Tibial artery (tissue), 4 donors: ENCODE measurements at regions not wholly inside any gene's neighbourhood (a gene's known extent, or its start where the extent isn't known, plus 50 kb on each side); places are given as distances from the start of the nearest gene placed in this dataset.

Experiments used
- DNase-seq, 2 donors: peaks; one replicate each; pipeline ENCODE4 v3.0.0-alpha.2; 2019
- H3K27ac ChIP-seq, 2 donors: fragments of 200-600 bp; sonication (generic) in 1 of 2; 1 replicate in 1 of 2; 2 replicates in 1 of 2; pipeline ENCODE4 v1.5.1; 2018 to 2019; ENCODE audit warnings: mild to moderate bottlenecking in 1 of 2
- H3K27me3 ChIP-seq, 2 donors: fragments of 200-600 bp; sonication (generic) in 1 of 2; one replicate each; pipeline versions ENCODE4 v1.5.1 to v1.6.0; 2016 to 2019
- H3K36me3 ChIP-seq, 3 donors: fragments of 200-600 bp; sonication (generic) in 2 of 3; one replicate each; pipeline ENCODE4 v1.5.1; 2016 to 2019; ENCODE audit warnings: mild to moderate bottlenecking in 2 of 3
- H3K4me1 ChIP-seq, 4 donors: fragments of 200-600 bp; sonication (generic) in 2 of 4; 1 replicate in 3 of 4; 2 replicates in 1 of 4; pipeline ENCODE4 v1.5.1; 2016 to 2019
- H3K4me3 ChIP-seq, 2 donors: fragments of 200-600 bp; sonication (generic) in 1 of 2; 1 replicate in 1 of 2; 2 replicates in 1 of 2; pipeline ENCODE4 v1.5.1; 2018 to 2019; ENCODE audit warnings: mild to moderate bottlenecking in 2 of 2
- H3K9me3 ChIP-seq, 3 donors: fragments of 200-600 bp; sonication (generic) in 1 of 3; one replicate each; pipeline ENCODE4 v1.5.1; 2016 to 2019
- intact Hi-C: fragments of 100-400 bp; cut with DNase I; formaldehyde crosslinking; loops from one replicate; pipeline ENCODE4 v1.15.0; 2023; ENCODE audit warnings: low total_unique reads
- TF ChIP-seq, protein P1 (sequence below), 2 experiments: fragments of 200-600 bp in 1 of 2; fragments of 450-650 bp in 1 of 2; IDR thresholded peaks; one replicate each; pipeline ENCODE4 v1.5.1; 2017 to 2019; ENCODE audit warnings: antibody characterized with exemption in 2 of 2, mild to moderate bottlenecking in 1 of 2, moderate library complexity in 1 of 2

DNA sequence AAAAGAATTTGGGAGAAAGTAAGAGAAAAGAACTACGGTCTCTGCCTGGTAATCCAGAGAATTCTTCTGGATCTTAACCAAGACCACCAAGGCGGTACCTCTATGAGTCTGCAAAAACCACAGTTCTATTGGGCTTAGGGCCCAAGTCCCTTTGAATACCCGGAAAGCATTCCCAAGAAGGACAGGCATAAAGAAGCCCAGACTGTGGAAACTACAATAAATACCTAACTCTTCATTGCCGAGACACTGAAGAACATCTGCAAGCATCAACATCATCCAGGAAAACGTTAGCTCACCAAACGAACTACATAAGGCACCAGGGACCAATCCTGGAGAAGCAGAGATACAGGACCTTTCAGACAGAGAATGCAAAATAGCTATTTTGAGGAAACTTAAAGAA, 162.3 kb upstream of the TMC3 start:
- H3K4me1 ChIP-seq: peaks cover 0 to 7% (median 2%) of the 10 kb centered on the region in 4 donors
- intact Hi-C loops: no loop called here
- no peak overlapping the region for H3K27ac ChIP-seq
- TF ChIP-seq, protein P1, sequence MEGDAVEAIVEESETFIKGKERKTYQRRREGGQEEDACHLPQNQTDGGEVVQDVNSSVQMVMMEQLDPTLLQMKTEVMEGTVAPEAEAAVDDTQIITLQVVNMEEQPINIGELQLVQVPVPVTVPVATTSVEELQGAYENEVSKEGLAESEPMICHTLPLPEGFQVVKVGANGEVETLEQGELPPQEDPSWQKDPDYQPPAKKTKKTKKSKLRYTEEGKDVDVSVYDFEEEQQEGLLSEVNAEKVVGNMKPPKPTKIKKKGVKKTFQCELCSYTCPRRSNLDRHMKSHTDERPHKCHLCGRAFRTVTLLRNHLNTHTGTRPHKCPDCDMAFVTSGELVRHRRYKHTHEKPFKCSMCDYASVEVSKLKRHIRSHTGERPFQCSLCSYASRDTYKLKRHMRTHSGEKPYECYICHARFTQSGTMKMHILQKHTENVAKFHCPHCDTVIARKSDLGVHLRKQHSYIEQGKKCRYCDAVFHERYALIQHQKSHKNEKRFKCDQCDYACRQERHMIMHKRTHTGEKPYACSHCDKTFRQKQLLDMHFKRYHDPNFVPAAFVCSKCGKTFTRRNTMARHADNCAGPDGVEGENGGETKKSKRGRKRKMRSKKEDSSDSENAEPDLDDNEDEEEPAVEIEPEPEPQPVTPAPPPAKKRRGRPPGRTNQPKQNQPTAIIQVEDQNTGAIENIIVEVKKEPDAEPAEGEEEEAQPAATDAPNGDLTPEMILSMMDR (IDR thresholded peaks at IDR 0.05): no peak
- no peak for DNase-seq
- H3K36me3 ChIP-seq: no peaks in the 10 kb centered on the region
- no peaks in the 10 kb centered on the region for H3K9me3 ChIP-seq
- H3K4me3 ChIP-seq: no peak overlapping the region
- no peaks in the 10 kb centered on the region for H3K27me3 ChIP-seq

DNA sequence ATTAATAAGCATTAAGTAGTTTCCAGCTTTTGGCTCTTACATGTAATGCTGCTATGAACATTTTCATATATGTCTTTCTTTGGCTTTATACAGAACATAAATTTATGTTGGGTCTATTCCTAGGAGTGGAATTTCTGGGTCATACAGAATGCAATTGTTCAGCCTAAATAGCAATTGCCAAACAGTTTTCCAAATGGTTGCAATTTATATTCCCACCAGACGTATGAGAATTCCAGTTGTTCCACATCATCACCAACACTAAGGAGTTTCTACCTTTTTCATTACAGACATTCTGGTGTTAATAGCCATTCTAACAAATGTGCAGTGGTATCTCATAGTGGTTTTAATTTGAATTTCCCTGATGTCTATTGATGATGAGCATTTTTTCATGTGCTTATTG, 160.1 kb upstream of the TMC3 start:
- no peak for DNase-seq
- Histone ChIP-seq H3K4me3 (no peak overlapping the region), H3K4me1 (peaks cover 0 to 16% (median 5%) of the 10 kb centered on the region in 4 donors), H3K27ac (no peak overlapping the region), H3K9me3 (no peaks in the 10 kb centered on the region), H3K27me3 (no peaks in the 10 kb centered on the region), H3K36me3 (no peaks in the 10 kb centered on the region)
- TF ChIP-seq, protein P1 (IDR thresholded peaks at IDR 0.05): no peak
- intact Hi-C loops: no loop called here

DNA sequence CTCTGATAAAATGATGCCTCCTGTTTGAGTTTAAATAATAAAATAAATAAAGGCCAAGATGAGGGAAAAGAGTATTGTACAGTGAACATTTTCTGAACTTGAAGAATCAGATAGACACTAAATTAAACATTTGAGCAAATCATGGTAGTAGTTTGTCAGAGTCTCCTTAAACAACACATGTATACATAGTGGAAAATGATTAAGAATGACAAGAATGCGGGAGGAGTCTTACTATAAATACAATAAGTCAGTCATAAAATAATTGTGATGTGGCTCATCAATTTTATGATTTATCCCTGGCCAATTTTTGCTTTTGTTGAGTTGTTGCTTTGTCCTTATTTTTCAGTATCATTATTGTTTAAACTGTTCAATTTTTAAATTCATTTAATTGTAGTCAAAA, 158.0 kb upstream of the TMC3 start:
- H3K4me1 ChIP-seq: peaks cover 0 to 16% (median 5%) of the 10 kb centered on the region in 4 donors
- H3K4me3 ChIP-seq: no peak overlapping the region
- H3K9me3 ChIP-seq: no peaks in the 10 kb centered on the region
- intact Hi-C loops: no loop called here
- no peaks in the 10 kb centered on the region for H3K36me3 ChIP-seq
- H3K27me3 ChIP-seq: no peaks in the 10 kb centered on the region
- H3K27ac ChIP-seq: no peak overlapping the region
- no peak for DNase-seq
- TF ChIP-seq, protein P1 (IDR thresholded peaks at IDR 0.05): no peak

DNA sequence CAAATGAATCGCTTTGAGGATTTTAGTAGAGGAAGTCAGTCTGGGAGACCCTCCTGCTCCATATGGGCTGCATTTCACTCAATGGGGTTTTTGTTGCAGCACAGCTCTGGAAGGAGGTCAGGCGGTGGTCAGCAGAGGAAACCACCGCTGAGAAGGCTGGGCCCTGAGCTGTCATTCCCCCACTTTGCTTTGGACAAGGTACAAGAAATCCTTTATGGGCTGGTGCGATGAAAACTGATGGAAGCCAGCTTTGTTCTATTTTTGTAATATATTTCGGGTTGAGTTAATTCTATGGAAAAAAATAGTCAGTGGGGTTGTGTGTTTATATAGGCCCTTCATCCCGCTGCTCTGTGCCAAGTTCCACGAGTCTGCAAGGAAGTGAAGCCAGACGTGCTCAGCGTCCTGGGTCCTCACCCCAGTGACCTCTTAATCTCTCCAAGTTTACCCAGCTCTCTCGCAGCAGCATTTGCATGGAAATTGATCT, 157.1 kb upstream of the TMC3 start:
- Histone ChIP-seq H3K27ac (no peak overlapping the region), H3K4me1 (peaks cover 0 to 16% (median 5%) of the 10 kb centered on the region in 4 donors), H3K4me3 (no peak overlapping the region), H3K27me3 (no peaks in the 10 kb centered on the region), H3K9me3 (no peaks in the 10 kb centered on the region), H3K36me3 (no peaks in the 10 kb centered on the region)
- DNase-seq: no peak
- intact Hi-C loops: no loop called here
- TF ChIP-seq, protein P1 (IDR thresholded peaks at IDR 0.05): no peak

DNA sequence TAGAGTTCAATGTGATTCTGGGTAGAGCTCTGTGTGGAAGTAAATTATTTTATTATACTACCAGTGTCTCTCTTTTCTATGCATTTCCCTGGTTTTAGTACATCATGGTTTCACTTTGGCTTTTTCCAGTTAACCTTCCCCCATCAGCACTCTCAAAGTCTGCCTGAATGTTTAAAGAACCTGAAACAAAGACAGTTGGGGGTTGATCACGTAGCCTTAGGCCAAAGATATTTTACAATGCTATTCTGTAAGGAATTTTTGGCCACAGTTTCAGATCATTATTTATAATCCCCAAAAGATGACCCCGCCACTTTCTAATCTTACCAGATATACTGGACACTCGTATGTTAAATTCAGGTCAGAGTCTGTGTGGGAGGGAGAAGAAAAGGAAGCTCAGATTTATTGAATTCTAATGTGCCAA, 156.3 kb upstream of the TMC3 start:
- Histone ChIP-seq H3K27me3 (no peaks in the 10 kb centered on the region), H3K9me3 (no peaks in the 10 kb centered on the region), H3K4me3 (no peak overlapping the region), H3K36me3 (no peaks in the 10 kb centered on the region), H3K27ac (no peak overlapping the region), H3K4me1 (peaks cover 0 to 16% (median 5%) of the 10 kb centered on the region in 4 donors)
- no peak for DNase-seq
- intact Hi-C loops: no loop called here
- TF ChIP-seq, protein P1 (IDR thresholded peaks at IDR 0.05): no peak

DNA sequence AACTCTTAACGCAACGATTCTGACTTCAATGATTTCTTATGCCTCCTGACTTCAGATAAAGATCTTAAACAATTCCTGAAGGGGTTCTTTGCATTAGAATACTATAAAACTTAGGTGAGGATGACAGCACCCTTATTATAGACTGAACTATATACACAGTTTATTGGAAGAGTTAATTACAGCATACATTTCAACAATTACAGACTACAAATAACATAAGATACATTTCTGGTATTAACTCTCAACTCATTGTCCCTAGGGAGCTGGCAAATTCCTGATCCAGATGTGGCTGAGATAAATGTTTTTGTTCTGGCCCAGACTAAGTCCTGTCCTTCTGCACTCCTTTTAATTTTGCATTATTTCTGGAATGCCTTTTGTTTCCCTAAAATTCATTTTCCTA, 155.5 kb upstream of the TMC3 start:
- no peaks in the 10 kb centered on the region for H3K27me3 ChIP-seq
- no peaks in the 10 kb centered on the region for H3K36me3 ChIP-seq
- H3K4me3 ChIP-seq: no peak overlapping the region
- intact Hi-C loops: no loop called here
- TF ChIP-seq, protein P1 (IDR thresholded peaks at IDR 0.05): no peak
- no peak for DNase-seq
- H3K4me1 ChIP-seq: peaks cover 0 to 16% (median 5%) of the 10 kb centered on the region in 4 donors
- H3K9me3 ChIP-seq: no peaks in the 10 kb centered on the region
- no peak overlapping the region for H3K27ac ChIP-seq
